ENCODE measurements at regions not wholly inside any gene's neighbourhood (a gene's known extent, or its start where the extent isn't known, plus 50 kb on each side); places are given as distances from the start of the nearest gene placed in this dataset.

DNA sequence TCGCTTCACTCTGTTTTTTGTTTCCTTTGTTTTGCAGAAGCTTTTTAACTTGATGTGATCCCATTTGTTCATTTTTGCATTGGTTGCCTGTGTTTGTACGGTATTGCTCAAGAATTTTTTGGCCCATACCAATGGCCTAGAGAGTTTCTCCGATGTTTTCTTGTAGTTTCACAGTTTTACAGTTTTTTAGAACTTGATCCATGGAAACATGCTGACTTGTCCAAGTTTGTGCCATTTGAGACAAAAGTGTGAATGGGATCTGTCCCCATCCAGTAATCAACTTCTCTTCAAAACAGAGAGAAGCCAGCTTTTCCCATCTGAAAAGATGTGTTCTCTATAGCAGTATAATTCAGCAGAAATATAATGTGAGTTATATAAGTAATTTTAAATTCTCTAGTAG lies 266.5 kb upstream of the LRTM1 start:
- TF ChIP-seq CTCF (IDR thresholded peaks at IDR 0.05; ENCODE audit: low read length) (no peak), EZH2phosphoT487 (IDR thresholded peaks at IDR 0.05; ENCODE audit: low read length) (no peak)
